KOPT-K1 (cell line): ENCODE measurements at regions not wholly inside any gene's neighbourhood (a gene's known extent, or its start where the extent isn't known, plus 50 kb on each side); places are given as distances from the start of the nearest gene placed in this dataset.
"Not testable (repeated sequence)": the region's sequence is repeated elsewhere in the genome, so short reads cannot be mapped to it uniquely, and the experiment has no call there.

ENCODE experiments used
- H3K27ac ChIP-seq: fragments of 200-600 bp; sonication (generic); 2 replicates; pipeline ENCODE4 v1.5.1; 2016; ENCODE audit warnings: antibody characterized with exemption, mild to moderate bottlenecking, low read depth, low read length; ENCODE audit not compliant: poor library complexity, severe bottlenecking
- H3K36me3 ChIP-seq: fragments of 200-600 bp; sonication (generic); 2 replicates; pipeline ENCODE4 v1.5.1; 2017; ENCODE audit warnings: antibody characterized with exemption, mild to moderate bottlenecking, low read length, moderate library complexity; ENCODE audit not compliant: insufficient read depth
- H3K9me3 ChIP-seq: fragments of 200-600 bp; sonication (generic); 2 replicates; pipeline ENCODE4 v1.5.1; 2017; ENCODE audit warnings: antibody characterized with exemption, low read length, mild to moderate bottlenecking; ENCODE audit not compliant: insufficient read depth, poor library complexity, severe bottlenecking

- Histone ChIP-seq H3K36me3 (no peaks in the 10 kb centered on the region), H3K9me3 (no peaks in the 10 kb centered on the region), H3K27ac (no peak overlapping the region)
Measured at GRCh38 chr7:110507832-110508231, 583.1 kb upstream of the LRRN3 start.

- H3K27ac ChIP-seq, H3K36me3 ChIP-seq: not testable (repeated sequence)
- peaks cover 18% of the 10 kb centered on the region for H3K9me3 ChIP-seq
Measured at GRCh38 chr7:110514975-110515551, 575.9 kb upstream of the LRRN3 start.

- no peaks in the 10 kb centered on the region for H3K36me3 ChIP-seq
- H3K27ac ChIP-seq, result no peak overlapping the region
- peaks cover 18% of the 10 kb centered on the region for H3K9me3 ChIP-seq
Measured at GRCh38 chr7:110519851-110520250, 571.1 kb upstream of the LRRN3 start.

- Histone ChIP-seq H3K27ac (no peak overlapping the region), H3K36me3 (no peaks in the 10 kb centered on the region), H3K9me3 (peaks cover 18% of the 10 kb centered on the region)
Measured at GRCh38 chr7:110521357-110521911, 569.5 kb upstream of the LRRN3 start.

GRCh38 chr7:110522061-110522760, 568.7 kb upstream of the LRRN3 start:
- H3K27ac ChIP-seq, result no peak overlapping the region
- peaks cover 18% of the 10 kb centered on the region for H3K9me3 ChIP-seq
- no peaks in the 10 kb centered on the region for H3K36me3 ChIP-seq

- Histone ChIP-seq H3K9me3 (peaks cover 18% of the 10 kb centered on the region), H3K27ac (no peak overlapping the region), H3K36me3 (no peaks in the 10 kb centered on the region)
Measured at GRCh38 chr7:110522761-110523200, 568.1 kb upstream of the LRRN3 start.

GRCh38 chr7:110529175-110529574, 561.8 kb upstream of the LRRN3 start:
- no peak overlapping the region for H3K27ac ChIP-seq
- no peaks in the 10 kb centered on the region for H3K36me3 ChIP-seq
- no peaks in the 10 kb centered on the region for H3K9me3 ChIP-seq

- Histone ChIP-seq H3K9me3 (no peaks in the 10 kb centered on the region), H3K27ac (no peak overlapping the region), H3K36me3 (no peaks in the 10 kb centered on the region)
Measured at GRCh38 chr7:110531186-110531585, 559.7 kb upstream of the LRRN3 start.

GRCh38 chr7:110534241-110534931, 556.5 kb upstream of the LRRN3 start:
- Histone ChIP-seq H3K27ac (no peak overlapping the region), H3K9me3 (no peaks in the 10 kb centered on the region), H3K36me3 (no peaks in the 10 kb centered on the region)

- H3K36me3 ChIP-seq, result no peaks in the 10 kb centered on the region
- H3K9me3 ChIP-seq, result no peaks in the 10 kb centered on the region
- H3K27ac ChIP-seq, result no peak overlapping the region
Measured at GRCh38 chr7:110539216-110539615, 551.7 kb upstream of the LRRN3 start.

- no peaks in the 10 kb centered on the region for H3K9me3 ChIP-seq
- no peak overlapping the region for H3K27ac ChIP-seq
- H3K36me3 ChIP-seq, result no peaks in the 10 kb centered on the region
Measured at GRCh38 chr7:110541962-110542361, 549.0 kb upstream of the LRRN3 start.

GRCh38 chr7:110544194-110544593, 546.7 kb upstream of the LRRN3 start:
- Histone ChIP-seq H3K36me3 (no peaks in the 10 kb centered on the region), H3K27ac (no peak overlapping the region), H3K9me3 (no peaks in the 10 kb centered on the region)

- no peaks in the 10 kb centered on the region for H3K36me3 ChIP-seq
- no peak overlapping the region for H3K27ac ChIP-seq
- peaks cover 9% of the 10 kb centered on the region for H3K9me3 ChIP-seq
Measured at GRCh38 chr7:110548372-110548771, 542.6 kb upstream of the LRRN3 start.

GRCh38 chr7:110557136-110557535, 533.8 kb upstream of the LRRN3 start:
- Histone ChIP-seq H3K36me3 (no peaks in the 10 kb centered on the region), H3K27ac (no peak overlapping the region), H3K9me3 (peaks cover 4% of the 10 kb centered on the region)

- H3K27ac ChIP-seq, H3K36me3 ChIP-seq, H3K9me3 ChIP-seq: not testable (repeated sequence)
Measured at GRCh38 chr7:110563286-110563685, 527.6 kb upstream of the LRRN3 start.
